ENCODE measurements at regions not wholly inside any gene's neighbourhood (a gene's known extent, or its start where the extent isn't known, plus 50 kb on each side); places are given as distances from the start of the nearest gene placed in this dataset.

- DNase-seq (no peak), ATAC-seq (no peak)
- H3K9me3 ChIP-seq (ENCODE audit: control insufficient read depth, low read length, poor library complexity, severe bottlenecking), result no peaks in the 10 kb centered on the region
- no peaks in the 10 kb centered on the region for H3K36me3 Mint-ChIP-seq (ENCODE audit: low read depth)
- H3K4me3 Mint-ChIP-seq, result no peak overlapping the region
- H3K27ac Mint-ChIP-seq, result no peak overlapping the region
- H3K4me1 Mint-ChIP-seq, result no peaks in the 10 kb centered on the region
- no peaks in the 10 kb centered on the region for H3K27me3 Mint-ChIP-seq
These were observed 191.0 kb upstream of the NBEA start for GRCh38 chr13:34751044-34751443.

GRCh38 chr13:34751492-34751891 lies 190.6 kb upstream of the NBEA start:
- Mint-ChIP-seq H3K27ac (no peak overlapping the region), H3K36me3 (ENCODE audit: low read depth) (no peaks in the 10 kb centered on the region), H3K4me1 (no peaks in the 10 kb centered on the region), H3K27me3 (no peaks in the 10 kb centered on the region), H3K4me3 (no peak overlapping the region)
- DNase-seq (no peak), ATAC-seq (no peak)
- H3K9me3 ChIP-seq (ENCODE audit: control insufficient read depth, low read length, poor library complexity, severe bottlenecking), result no peaks in the 10 kb centered on the region

GRCh38 chr13:34752283-34752960 lies 189.6 kb upstream of the NBEA start:
- no peak overlapping the region for H3K4me3 Mint-ChIP-seq
- ATAC-seq, result no peak
- DNase-seq, result no peak
- no peak overlapping the region for H3K27ac Mint-ChIP-seq
- H3K36me3 Mint-ChIP-seq (ENCODE audit: low read depth), result no peaks in the 10 kb centered on the region
- H3K9me3 ChIP-seq (ENCODE audit: control insufficient read depth, low read length, poor library complexity, severe bottlenecking), result no peaks in the 10 kb centered on the region
- no peaks in the 10 kb centered on the region for H3K27me3 Mint-ChIP-seq
- H3K4me1 Mint-ChIP-seq, result no peaks in the 10 kb centered on the region

- Mint-ChIP-seq H3K4me3 (no peak overlapping the region), H3K4me1 (no peaks in the 10 kb centered on the region), H3K27me3 (no peaks in the 10 kb centered on the region), H3K36me3 (ENCODE audit: low read depth) (no peaks in the 10 kb centered on the region), H3K27ac (no peak overlapping the region)
- ATAC-seq (no peak), DNase-seq (no peak)
- no peaks in the 10 kb centered on the region for H3K9me3 ChIP-seq (ENCODE audit: control insufficient read depth, low read length, poor library complexity, severe bottlenecking)
These were observed 185.9 kb upstream of the NBEA start for GRCh38 chr13:34756136-34756535.

- DNase-seq (no peak), ATAC-seq (no peak)
- Mint-ChIP-seq H3K27me3 (no peaks in the 10 kb centered on the region), H3K4me1 (no peaks in the 10 kb centered on the region), H3K27ac (no peak overlapping the region), H3K36me3 (ENCODE audit: low read depth) (no peaks in the 10 kb centered on the region), H3K4me3 (no peak overlapping the region)
- no peaks in the 10 kb centered on the region for H3K9me3 ChIP-seq (ENCODE audit: control insufficient read depth, low read length, poor library complexity, severe bottlenecking)
These were observed 185.5 kb upstream of the NBEA start for GRCh38 chr13:34756572-34756971.

- ATAC-seq (no peak), DNase-seq (no peak)
- H3K27ac Mint-ChIP-seq, result no peak overlapping the region
- H3K4me1 Mint-ChIP-seq, result no peaks in the 10 kb centered on the region
- no peaks in the 10 kb centered on the region for H3K36me3 Mint-ChIP-seq (ENCODE audit: low read depth)
- no peak overlapping the region for H3K4me3 Mint-ChIP-seq
- no peaks in the 10 kb centered on the region for H3K27me3 Mint-ChIP-seq
- no peaks in the 10 kb centered on the region for H3K9me3 ChIP-seq (ENCODE audit: control insufficient read depth, low read length, poor library complexity, severe bottlenecking)
These were observed 184.6 kb upstream of the NBEA start for GRCh38 chr13:34757441-34757840.

- Mint-ChIP-seq H3K27ac (no peak overlapping the region), H3K4me3 (no peak overlapping the region), H3K36me3 (ENCODE audit: low read depth) (no peaks in the 10 kb centered on the region), H3K4me1 (no peaks in the 10 kb centered on the region), H3K27me3 (no peaks in the 10 kb centered on the region)
- ATAC-seq (no peak), DNase-seq (no peak)
- H3K9me3 ChIP-seq (ENCODE audit: control insufficient read depth, low read length, poor library complexity, severe bottlenecking), result no peaks in the 10 kb centered on the region
These were observed 183.4 kb upstream of the NBEA start for GRCh38 chr13:34758628-34759027.

GRCh38 chr13:34762312-34762711 lies 179.8 kb upstream of the NBEA start:
- Mint-ChIP-seq H3K36me3 (ENCODE audit: low read depth) (no peaks in the 10 kb centered on the region), H3K27ac (no peak overlapping the region), H3K4me1 (no peaks in the 10 kb centered on the region), H3K27me3 (no peaks in the 10 kb centered on the region), H3K4me3 (no peak overlapping the region)
- DNase-seq (no peak), ATAC-seq (no peak)
- H3K9me3 ChIP-seq (ENCODE audit: control insufficient read depth, low read length, poor library complexity, severe bottlenecking), result no peaks in the 10 kb centered on the region

- no peaks in the 10 kb centered on the region for H3K9me3 ChIP-seq (ENCODE audit: control insufficient read depth, low read length, poor library complexity, severe bottlenecking)
- Mint-ChIP-seq H3K4me3 (no peak overlapping the region), H3K27me3 (no peaks in the 10 kb centered on the region), H3K27ac (no peak overlapping the region), H3K4me1 (no peaks in the 10 kb centered on the region), H3K36me3 (ENCODE audit: low read depth) (no peaks in the 10 kb centered on the region)
- ATAC-seq (no peak), DNase-seq (no peak)
These were observed 177.8 kb upstream of the NBEA start for GRCh38 chr13:34764246-34764645.

GRCh38 chr13:34765446-34766180 lies 176.5 kb upstream of the NBEA start:
- Mint-ChIP-seq H3K36me3 (ENCODE audit: low read depth) (no peaks in the 10 kb centered on the region), H3K4me3 (no peak overlapping the region), H3K4me1 (no peaks in the 10 kb centered on the region), H3K27ac (no peak overlapping the region), H3K27me3 (no peaks in the 10 kb centered on the region)
- no peak for DNase-seq
- ATAC-seq, result no peak
- no peaks in the 10 kb centered on the region for H3K9me3 ChIP-seq (ENCODE audit: control insufficient read depth, low read length, poor library complexity, severe bottlenecking)

GRCh38 chr13:34767778-34768177 lies 174.3 kb upstream of the NBEA start:
- DNase-seq (no peak), ATAC-seq (no peak)
- H3K4me3 Mint-ChIP-seq, result no peak overlapping the region
- no peaks in the 10 kb centered on the region for H3K27me3 Mint-ChIP-seq
- H3K9me3 ChIP-seq (ENCODE audit: control insufficient read depth, low read length, poor library complexity, severe bottlenecking), result no peaks in the 10 kb centered on the region
- H3K27ac Mint-ChIP-seq, result no peak overlapping the region
- no peaks in the 10 kb centered on the region for H3K4me1 Mint-ChIP-seq
- H3K36me3 Mint-ChIP-seq (ENCODE audit: low read depth), result no peaks in the 10 kb centered on the region

GRCh38 chr13:34772206-34772605 lies 169.9 kb upstream of the NBEA start:
- Mint-ChIP-seq H3K27me3 (no peaks in the 10 kb centered on the region), H3K27ac (no peak overlapping the region), H3K4me1 (no peaks in the 10 kb centered on the region), H3K36me3 (ENCODE audit: low read depth) (no peaks in the 10 kb centered on the region), H3K4me3 (no peak overlapping the region)
- ATAC-seq (no peak), DNase-seq (no peak)
- H3K9me3 ChIP-seq (ENCODE audit: control insufficient read depth, low read length, poor library complexity, severe bottlenecking), result no peaks in the 10 kb centered on the region

GRCh38 chr13:34772881-34773280 lies 169.2 kb upstream of the NBEA start:
- Mint-ChIP-seq H3K27me3 (no peaks in the 10 kb centered on the region), H3K4me3 (no peak overlapping the region)

GRCh38 chr13:34776390-34776981 lies 165.6 kb upstream of the NBEA start:
- Mint-ChIP-seq H3K27me3 (no peaks in the 10 kb centered on the region), H3K4me3 (no peak overlapping the region), H3K36me3 (ENCODE audit: low read depth) (no peaks in the 10 kb centered on the region), H3K4me1 (no peaks in the 10 kb centered on the region), H3K27ac (peak overlapping the region; percentile 27)
- no peaks in the 10 kb centered on the region for H3K9me3 ChIP-seq (ENCODE audit: control insufficient read depth, low read length, poor library complexity, severe bottlenecking)
- no peak for DNase-seq
- ATAC-seq, result no peak

More at GRCh38 chr13:34772881-34773280, 169.2 kb upstream of the NBEA start:
- DNase-seq (no peak), ATAC-seq (no peak)
- H3K9me3 ChIP-seq (ENCODE audit: control insufficient read depth, low read length, poor library complexity, severe bottlenecking), result no peaks in the 10 kb centered on the region
- H3K4me1 Mint-ChIP-seq, result no peaks in the 10 kb centered on the region
- H3K27ac Mint-ChIP-seq, result no peak overlapping the region
- no peaks in the 10 kb centered on the region for H3K36me3 Mint-ChIP-seq (ENCODE audit: low read depth)

Measured in T-helper 17 cell (primary cell).